Body of pancreas (tissue), 4 donors: ENCODE measurements at regions not wholly inside any gene's neighbourhood (a gene's known extent, or its start where the extent isn't known, plus 50 kb on each side); places are given as distances from the start of the nearest gene placed in this dataset.

Experiments used
- CTCF ChIP-seq, 7 experiments: fragments of 450-650 bp in 4 of 7; fragments of 200-600 bp in 3 of 7; sonication (generic) in 3 of 7; IDR thresholded peaks; one replicate each; pipeline ENCODE4 v1.5.1; 2016 to 2019; ENCODE audit warnings: antibody characterized with exemption in 7 of 7
- POLR2A ChIP-seq, 3 donors: fragments of 450-650 bp; IDR thresholded peaks; one replicate each; pipeline ENCODE4 v1.6.1; 2016; ENCODE audit warnings: antibody characterized with exemption in 3 of 3, mild to moderate bottlenecking in 2 of 3

- TF ChIP-seq CTCF (IDR thresholded peaks at IDR 0.05) (no peak), POLR2A (IDR thresholded peaks at IDR 0.05) (no peak)
These were observed 71.6 kb upstream of the KCND3 start for GRCh38 chr1:112061056-112061455.
